Panc1 (cell line): ENCODE measurements at regions not wholly inside any gene's neighbourhood (a gene's known extent, or its start where the extent isn't known, plus 50 kb on each side); places are given as distances from the start of the nearest gene placed in this dataset.

ENCODE experiments used
- ATAC-seq: fragments of 200-7000 bp; cut with Tn5 transposase; 2 replicates; pipeline ENCODE4 v1.9.1; 2020; ENCODE audit warnings: mild to moderate bottlenecking, moderate library complexity
- BruUV-seq: library from RNA; stranded (reverse); fragments of 400-500 nt; replicated peaks from 2 replicates; lab custom pipeline; 2021; lab: Mats Ljungman, UMichigan
- CTCF ChIA-PET: fragments of 300-600 bp; sonication (Branson Sonifier 250); formaldehyde crosslinking; loops from one replicate; lab custom pipeline; 2022; ENCODE audit warnings: antibody characterized with exemption; lab: Charles Lee
- POLR2A ChIA-PET: fragments of 300-600 bp; sonication (Branson Sonifier 250); formaldehyde crosslinking; loops from one replicate; lab custom pipeline; 2022; ENCODE audit warnings: antibody characterized with exemption; lab: Charles Lee
- DNase-seq: peaks from one replicate; pipeline ENCODE4 v3.0.0-alpha.2; 2010; ENCODE audit warnings: low read depth, low spot score
- H3K27ac ChIP-seq: 2 replicates; pipeline ENCODE4 v1.5.1; 2011; ENCODE audit warnings: mild to moderate bottlenecking, low read length, inconsistent platforms
- H3K27me3 ChIP-seq: fragments of 200-500 bp; sonication (Bioruptor generic); 2 replicates; pipeline ENCODE4 v1.6.0; 2014; ENCODE audit warnings: low read length, inconsistent platforms; ENCODE audit not compliant: control insufficient read depth, insufficient read depth
- H3K36me3 ChIP-seq: fragments of 200-500 bp; sonication (Bioruptor generic); 2 replicates; pipeline ENCODE4 v1.5.1; 2014; ENCODE audit warnings: inconsistent platforms, mild to moderate bottlenecking, low read length, moderate library complexity; ENCODE audit not compliant: control insufficient read depth, insufficient read depth
- H3K4me1 ChIP-seq: 2 replicates; pipeline ENCODE4 v1.5.1; 2011; ENCODE audit warnings: inconsistent platforms, mild to moderate bottlenecking, low read length, moderate library complexity; ENCODE audit not compliant: control insufficient read depth, insufficient read depth
- H3K4me3 ChIP-seq, 2 experiments: 2 replicates each; pipeline ENCODE4 v1.5.1; 2011 to 2012; ENCODE audit warnings: low read depth in 2 of 2, low read length in 2 of 2, mild to moderate bottlenecking in 2 of 2, inconsistent platforms in 1 of 2, moderate library complexity in 1 of 2
- H3K9me3 ChIP-seq: fragments of 200-500 bp; sonication (Bioruptor generic); 2 replicates; pipeline ENCODE4 v1.5.1; 2014; ENCODE audit warnings: low read depth, mild to moderate bottlenecking, inconsistent platforms, low read length, moderate library complexity; ENCODE audit not compliant: control insufficient read depth, insufficient read depth
- CTCF ChIP-seq: fragments of 450-650 bp; IDR thresholded peaks from 2 replicates; pipeline ENCODE4 v1.5.1; 2017; ENCODE audit warnings: mild to moderate bottlenecking
- POLR2AphosphoS5 ChIP-seq: IDR thresholded peaks from 2 replicates; pipeline ENCODE4 v1.6.1; 2012; ENCODE audit warnings: mild to moderate bottlenecking, low read depth, low read length, moderate library complexity
- REST ChIP-seq, 2 experiments: IDR thresholded peaks; 2 replicates each; pipeline ENCODE4 v1.6.1; 2011 to 2012; ENCODE audit warnings: low read depth in 2 of 2, control low read depth in 1 of 2, low read length in 1 of 2, mild to moderate bottlenecking in 1 of 2, moderate library complexity in 1 of 2; ENCODE audit not compliant: insufficient read depth in 1 of 2
- SIN3A ChIP-seq: IDR thresholded peaks from 2 replicates; pipeline ENCODE4 v1.6.1; 2012; ENCODE audit warnings: low read depth, mild to moderate bottlenecking, low read length, moderate library complexity, borderline replicate concordance; ENCODE audit not compliant: insufficient read depth
- TCF7L2 ChIP-seq: IDR thresholded peaks from 2 replicates; pipeline ENCODE4 v1.6.1; 2011; ENCODE audit warnings: mild to moderate bottlenecking, low read depth, low read length, inconsistent platforms
- in situ Hi-C: cut with HindIII; loops from 2 replicates; pipeline ENCODE4 v1.10.0; 2016; ENCODE audit warnings: low sequenced_read_pairs, low pct_unique_long_range_greater_than_20kb
- intact Hi-C: fragments of 100-400 bp; cut with micrococcal nuclease; formaldehyde crosslinking; loops from one replicate; pipeline ENCODE4 v1.10.0; 2022; ENCODE audit not compliant: unreplicated experiment

- DNase-seq (no peak), ATAC-seq (no peak)
- H3K9me3 ChIP-seq, result no peaks in the 10 kb centered on the region
- CTCF ChIA-PET, result no interaction called here
- H3K36me3 ChIP-seq, result no peaks in the 10 kb centered on the region
- no TSS peak for BruUV-seq
- TF ChIP-seq TCF7L2 (no peak), POLR2AphosphoS5 (no peak), REST (IDR thresholded peaks at IDR 0.05; ENCODE audit: insufficient read depth in 1 of 2, low read depth in 2 of 2, low read length in 1 of 2) (no peak), SIN3A (no peak), CTCF (no peak)
- no peak overlapping the region for H3K4me3 ChIP-seq
- intact Hi-C loops, result no loop called here
- no peaks in the 10 kb centered on the region for H3K27me3 ChIP-seq
- H3K4me1 ChIP-seq, result no peaks in the 10 kb centered on the region
- no peak overlapping the region for H3K27ac ChIP-seq
- in situ Hi-C loops, result no loop called here
- POLR2A ChIA-PET, result no interaction called here
Measured at GRCh38 chr7:108825581-108825909, 255.9 kb downstream of the DNAJB9 start.

- no peak for ATAC-seq
- H3K27ac ChIP-seq, result no peak overlapping the region
- H3K4me3 ChIP-seq, result no peak overlapping the region
- ChIA-PET CTCF (no interaction called here), POLR2A (no interaction called here)
- no peak for DNase-seq
- TF ChIP-seq CTCF, result no peak
- no peak for TF ChIP-seq REST (IDR thresholded peaks at IDR 0.05; ENCODE audit: insufficient read depth in 1 of 2, low read depth in 2 of 2, low read length in 1 of 2)
- TF ChIP-seq SIN3A, result no peak
- no peak for TF ChIP-seq POLR2AphosphoS5
- TF ChIP-seq TCF7L2, result no peak
- no peaks in the 10 kb centered on the region for H3K4me1 ChIP-seq
- BruUV-seq, result no TSS peak
- in situ Hi-C loops (no loop called here), intact Hi-C loops (no loop called here)
- no peaks in the 10 kb centered on the region for H3K9me3 ChIP-seq
- H3K27me3 ChIP-seq, result no peaks in the 10 kb centered on the region
- no peaks in the 10 kb centered on the region for H3K36me3 ChIP-seq
Measured at GRCh38 chr7:108836256-108836655, 266.6 kb downstream of the DNAJB9 start.
